ENCODE measurements at regions not wholly inside any gene's neighbourhood (a gene's known extent, or its start where the extent isn't known, plus 50 kb on each side); places are given as distances from the start of the nearest gene placed in this dataset.

- TF ChIP-seq, protein P1, sequence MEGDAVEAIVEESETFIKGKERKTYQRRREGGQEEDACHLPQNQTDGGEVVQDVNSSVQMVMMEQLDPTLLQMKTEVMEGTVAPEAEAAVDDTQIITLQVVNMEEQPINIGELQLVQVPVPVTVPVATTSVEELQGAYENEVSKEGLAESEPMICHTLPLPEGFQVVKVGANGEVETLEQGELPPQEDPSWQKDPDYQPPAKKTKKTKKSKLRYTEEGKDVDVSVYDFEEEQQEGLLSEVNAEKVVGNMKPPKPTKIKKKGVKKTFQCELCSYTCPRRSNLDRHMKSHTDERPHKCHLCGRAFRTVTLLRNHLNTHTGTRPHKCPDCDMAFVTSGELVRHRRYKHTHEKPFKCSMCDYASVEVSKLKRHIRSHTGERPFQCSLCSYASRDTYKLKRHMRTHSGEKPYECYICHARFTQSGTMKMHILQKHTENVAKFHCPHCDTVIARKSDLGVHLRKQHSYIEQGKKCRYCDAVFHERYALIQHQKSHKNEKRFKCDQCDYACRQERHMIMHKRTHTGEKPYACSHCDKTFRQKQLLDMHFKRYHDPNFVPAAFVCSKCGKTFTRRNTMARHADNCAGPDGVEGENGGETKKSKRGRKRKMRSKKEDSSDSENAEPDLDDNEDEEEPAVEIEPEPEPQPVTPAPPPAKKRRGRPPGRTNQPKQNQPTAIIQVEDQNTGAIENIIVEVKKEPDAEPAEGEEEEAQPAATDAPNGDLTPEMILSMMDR (IDR thresholded peaks at IDR 0.05; ENCODE audit: poor library complexity) = no peak
- no peak for TF ChIP-seq EZH2 (IDR thresholded peaks at IDR 0.05; ENCODE audit: borderline replicate concordance)
- no peak for TF ChIP-seq EZH2phosphoT487 (IDR thresholded peaks at IDR 0.05; ENCODE audit: low read depth, severe bottlenecking, unreplicated experiment)
These were observed 111.3 kb downstream of the MFAP3L start for GRCh38 chr4:169914866-169915265.
